ENCODE measurements at regions not wholly inside any gene's neighbourhood (a gene's known extent, or its start where the extent isn't known, plus 50 kb on each side); places are given as distances from the start of the nearest gene placed in this dataset.

DNA sequence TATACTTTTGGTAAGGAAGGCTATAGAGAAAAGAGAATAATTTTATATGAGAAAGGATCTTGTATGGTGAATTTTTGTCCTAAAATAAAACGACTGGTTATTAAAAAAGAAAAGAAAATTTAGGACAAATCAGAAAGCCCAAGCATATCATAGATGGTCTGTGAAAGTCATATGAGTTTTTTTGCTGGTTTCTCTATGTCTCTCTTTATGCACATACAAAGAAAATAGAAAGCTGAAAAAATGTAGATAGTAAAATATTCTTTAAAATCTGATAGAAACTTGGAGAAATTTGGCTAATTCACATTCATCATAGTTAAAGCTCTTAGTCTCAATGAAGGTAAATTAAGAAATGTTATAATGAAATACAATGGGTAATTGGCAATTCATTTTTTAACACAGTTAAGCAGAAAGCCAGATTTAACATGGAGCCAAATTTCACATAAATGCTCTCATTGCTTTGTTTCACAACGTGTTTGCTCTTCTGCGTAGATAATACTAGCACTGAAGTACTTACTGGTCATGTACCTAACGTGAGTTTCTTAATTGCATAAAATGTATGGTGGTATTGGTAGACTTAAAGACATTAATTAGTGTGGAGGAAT, 621.5 kb upstream of the ATXN8OS start (continued):
- TF ChIP-seq PAX5 (IDR thresholded peaks at IDR 0.05; ENCODE audit: borderline replicate concordance, low read depth, low read length), result no peak
- TF ChIP-seq, protein P1, sequence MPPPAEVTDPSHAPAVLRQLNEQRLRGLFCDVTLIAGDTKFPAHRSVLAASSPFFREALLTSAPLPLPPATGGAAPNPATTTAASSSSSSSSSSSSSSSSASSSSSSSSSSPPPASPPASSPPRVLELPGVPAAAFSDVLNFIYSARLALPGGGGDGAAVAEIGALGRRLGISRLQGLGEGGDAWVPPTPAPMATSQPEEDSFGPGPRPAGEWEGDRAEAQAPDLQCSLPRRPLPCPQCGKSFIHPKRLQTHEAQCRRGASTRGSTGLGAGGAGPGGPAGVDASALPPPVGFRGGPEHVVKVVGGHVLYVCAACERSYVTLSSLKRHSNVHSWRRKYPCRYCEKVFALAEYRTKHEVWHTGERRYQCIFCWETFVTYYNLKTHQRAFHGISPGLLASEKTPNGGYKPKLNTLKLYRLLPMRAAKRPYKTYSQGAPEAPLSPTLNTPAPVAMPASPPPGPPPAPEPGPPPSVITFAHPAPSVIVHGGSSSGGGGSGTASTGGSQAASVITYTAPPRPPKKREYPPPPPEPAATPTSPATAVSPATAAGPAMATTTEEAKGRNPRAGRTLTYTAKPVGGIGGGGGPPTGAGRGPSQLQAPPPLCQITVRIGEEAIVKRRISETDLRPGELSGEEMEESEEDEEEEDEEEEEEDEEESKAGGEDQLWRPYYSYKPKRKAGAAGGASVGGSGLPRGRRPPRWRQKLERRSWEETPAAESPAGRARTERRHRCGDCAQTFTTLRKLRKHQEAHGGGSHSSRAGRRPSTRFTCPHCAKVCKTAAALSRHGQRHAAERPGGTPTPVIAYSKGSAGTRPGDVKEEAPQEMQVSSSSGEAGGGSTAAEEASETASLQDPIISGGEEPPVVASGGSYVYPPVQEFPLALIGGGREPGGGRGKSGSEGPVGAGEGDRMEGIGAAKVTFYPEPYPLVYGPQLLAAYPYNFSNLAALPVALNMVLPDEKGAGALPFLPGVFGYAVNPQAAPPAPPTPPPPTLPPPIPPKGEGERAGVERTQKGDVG (CRISPR knock-in tag; IDR thresholded peaks at IDR 0.05), result no peak

DNA sequence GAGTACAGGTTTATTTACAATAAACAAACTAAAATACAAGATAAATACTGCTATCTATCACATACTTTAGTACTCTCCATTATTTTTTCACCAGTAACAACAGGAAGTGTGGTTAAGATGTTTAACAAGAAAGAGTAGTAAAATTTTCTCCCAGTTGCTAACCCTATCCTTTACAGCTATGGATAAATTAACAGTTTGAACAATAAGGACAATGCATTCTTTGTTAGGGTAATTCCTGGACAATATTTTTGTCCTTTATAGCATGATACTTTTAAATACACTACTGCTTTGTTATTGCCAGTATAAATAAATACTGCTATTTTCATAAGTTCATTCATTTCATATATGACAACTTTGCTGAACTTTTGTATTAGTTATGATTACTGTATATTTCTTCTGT, 630.2 kb upstream of the ATXN8OS start:
- Histone ChIP-seq H3K27me3 (replicated peaks in 1 of 2; ENCODE audit: control insufficient read depth in 2 of 2, insufficient read depth in 2 of 2, low read length in 1 of 2) (no peaks in the 10 kb centered on the region), H3K4me3 (no peak overlapping the region), H3K79me2 (ENCODE audit: control insufficient read depth, insufficient read depth, low read length) (no peaks in the 10 kb centered on the region), H3K36me3 (ENCODE audit: control insufficient read depth in 2 of 2, insufficient read depth in 2 of 2, low read length in 1 of 2) (no peaks in the 10 kb centered on the region), H4K20me1 (ENCODE audit: control insufficient read depth, insufficient read depth) (no peaks in the 10 kb centered on the region), H3K9ac (ENCODE audit: control insufficient read depth, insufficient read depth, low read length) (no peak overlapping the region), H3K27ac (ENCODE audit: control insufficient read depth, insufficient read depth) (no peak overlapping the region), H3K4me2 (ENCODE audit: control insufficient read depth, insufficient read depth) (no peak overlapping the region), H3K9me3 (replicated peaks; ENCODE audit: control insufficient read depth, insufficient read depth, low read length) (no peaks in the 10 kb centered on the region), H2AFZ (ENCODE audit: control insufficient read depth, low read depth, low read length) (no peak overlapping the region), H3K4me1 (ENCODE audit: control insufficient read depth, insufficient read depth, low read length) (no peaks in the 10 kb centered on the region)
- FAIRE-seq (no peak), DNase-seq (ENCODE audit: low read depth, low spot score) (no peak), ATAC-seq (no peak)
- CTCF ChIA-PET, result no interaction called here
- TF ChIP-seq, protein P2, sequence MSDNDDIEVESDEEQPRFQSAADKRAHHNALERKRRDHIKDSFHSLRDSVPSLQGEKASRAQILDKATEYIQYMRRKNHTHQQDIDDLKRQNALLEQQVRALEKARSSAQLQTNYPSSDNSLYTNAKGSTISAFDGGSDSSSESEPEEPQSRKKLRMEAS (IDR thresholded peaks at IDR 0.05; ENCODE audit: low read depth, low read length), result no peak
- no peak for TF ChIP-seq HCFC1 (IDR thresholded peaks at IDR 0.05; ENCODE audit: low read length)
- TF ChIP-seq TCF3 (IDR thresholded peaks at IDR 0.05; ENCODE audit: borderline replicate concordance, insufficient read depth, low read depth, low read length), result no peak
- no peak for TF ChIP-seq ZNF622 (IDR thresholded peaks at IDR 0.05)
- TF ChIP-seq EGR1 (IDR thresholded peaks at IDR 0.05; ENCODE audit: borderline replicate concordance in 1 of 2, low read depth in 2 of 2, low read length in 2 of 2), result no peak
- TF ChIP-seq RAD21 (IDR thresholded peaks at IDR 0.05; ENCODE audit: insufficient read depth, low read depth, low read length), result no peak
- TF ChIP-seq EED (IDR thresholded peaks at IDR 0.05; ENCODE audit: low read depth), result no peak
- TF ChIP-seq RFX5 (IDR thresholded peaks at IDR 0.05; ENCODE audit: low read depth, low read length), result no peak
- TF ChIP-seq TCF7 (IDR thresholded peaks at IDR 0.05; ENCODE audit: borderline replicate concordance), result no peak
- TF ChIP-seq NBN (IDR thresholded peaks at IDR 0.05), result no peak
- no peak for TF ChIP-seq EP300 (IDR thresholded peaks at IDR 0.05; ENCODE audit: borderline replicate concordance in 1 of 2, control insufficient read depth in 1 of 2, low read depth in 2 of 2, low read length in 2 of 2)
- RAD21 ChIA-PET (ENCODE audit: unreplicated experiment), result no interaction called here
- BruUV-seq (replicated peaks), result no TSS peak
- in situ Hi-C loops (cut with MboI) (no loop called here), intact Hi-C loops (cut with micrococcal nuclease; ENCODE audit: unreplicated experiment) (no loop called here)
- POLR2A ChIA-PET, result no interaction called here
- SMC1A ChIA-PET (ENCODE audit: uncharacterized antibody, unreplicated experiment), result no interaction called here
